ENCODE measurements at regions not wholly inside any gene's neighbourhood (a gene's known extent, or its start where the extent isn't known, plus 50 kb on each side); places are given as distances from the start of the nearest gene placed in this dataset.

DNA sequence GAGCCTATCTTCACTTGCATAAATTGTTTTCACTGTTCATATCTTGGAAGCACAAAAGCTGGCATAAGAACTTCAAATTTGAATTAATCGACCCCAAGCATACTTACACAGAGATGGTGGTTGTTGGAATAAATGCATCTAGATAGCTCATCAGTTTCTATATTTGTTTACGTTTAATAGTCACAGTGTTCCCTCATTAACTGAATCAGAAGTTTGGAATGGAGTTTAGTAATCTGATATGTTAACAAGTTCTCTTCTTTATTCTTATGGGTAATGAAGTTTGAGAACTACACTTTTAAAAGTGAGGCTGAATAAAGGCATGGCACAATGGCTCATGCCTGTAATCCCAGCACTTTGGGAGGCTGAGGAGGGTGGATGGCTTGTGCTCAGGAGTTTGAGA lies 886.7 kb upstream of the PCDH20 start:
- Mint-ChIP-seq H3K27me3 (ENCODE audit: unreplicated experiment) (no peaks in the 10 kb centered on the region), H3K4me3 (ENCODE audit: unreplicated experiment) (no peak overlapping the region), H3K9me3 (ENCODE audit: unreplicated experiment) (no peaks in the 10 kb centered on the region), H3K4me1 (ENCODE audit: unreplicated experiment) (peaks cover 4% of the 10 kb centered on the region), H3K27ac (ENCODE audit: unreplicated experiment) (no peak overlapping the region), H3K36me3 (ENCODE audit: unreplicated experiment) (no peaks in the 10 kb centered on the region)
- TF ChIP-seq CTCF (IDR thresholded peaks at IDR 0.05) = no peak
- DNase-seq (ENCODE audit: extremely low spot score, unreplicated experiment) = no peak

DNA sequence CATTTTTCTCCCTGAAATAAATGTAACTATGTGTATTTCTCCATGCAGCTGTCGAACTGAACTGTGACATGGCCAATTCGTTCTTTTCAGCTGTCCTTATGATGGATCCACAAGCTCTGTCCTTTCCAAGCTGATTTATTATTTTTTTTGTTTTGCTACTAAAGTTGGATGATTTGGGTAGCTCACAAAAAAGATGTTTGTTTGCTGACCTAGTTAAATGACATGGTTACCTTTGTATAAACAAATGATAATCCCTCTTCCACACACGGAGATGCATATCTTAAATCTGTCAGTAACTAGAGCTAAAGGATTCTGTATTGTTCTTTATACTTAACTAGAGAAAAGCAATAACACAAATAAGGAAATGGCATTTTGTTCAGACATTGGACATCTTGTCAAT lies 884.3 kb upstream of the PCDH20 start:
- DNase-seq (ENCODE audit: extremely low spot score, unreplicated experiment) = no peak
- Mint-ChIP-seq H3K4me1 (ENCODE audit: unreplicated experiment) (peaks cover 2% of the 10 kb centered on the region), H3K36me3 (ENCODE audit: unreplicated experiment) (no peaks in the 10 kb centered on the region), H3K9me3 (ENCODE audit: unreplicated experiment) (no peaks in the 10 kb centered on the region), H3K27ac (ENCODE audit: unreplicated experiment) (no peak overlapping the region), H3K4me3 (ENCODE audit: unreplicated experiment) (no peak overlapping the region), H3K27me3 (ENCODE audit: unreplicated experiment) (no peaks in the 10 kb centered on the region)
- no peak for TF ChIP-seq CTCF (IDR thresholded peaks at IDR 0.05)

DNA sequence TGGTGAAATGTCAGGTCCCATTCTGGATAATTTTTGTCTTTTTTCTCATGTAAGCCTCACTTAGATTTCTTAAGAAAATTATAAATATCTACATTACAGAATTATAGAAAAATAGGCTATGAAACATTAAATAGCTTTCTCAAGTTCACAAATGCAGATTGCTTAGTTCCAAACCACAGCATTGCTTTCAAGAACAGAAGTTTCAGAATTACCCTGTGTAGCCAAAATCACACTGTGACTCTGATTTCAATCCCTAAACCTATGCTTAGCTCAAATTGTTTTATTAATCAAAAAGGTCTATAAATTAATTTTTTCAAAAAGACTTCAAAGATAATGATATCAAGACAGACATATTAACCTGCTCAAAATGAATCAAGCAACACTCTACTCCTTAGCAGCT lies 881.2 kb upstream of the PCDH20 start:
- no peaks in the 10 kb centered on the region for H3K27me3 Mint-ChIP-seq (ENCODE audit: unreplicated experiment)
- peaks cover 4% of the 10 kb centered on the region for H3K4me1 Mint-ChIP-seq (ENCODE audit: unreplicated experiment)
- H3K36me3 Mint-ChIP-seq (ENCODE audit: unreplicated experiment) = no peaks in the 10 kb centered on the region
- H3K9me3 Mint-ChIP-seq (ENCODE audit: unreplicated experiment) = no peaks in the 10 kb centered on the region
- H3K27ac Mint-ChIP-seq (ENCODE audit: unreplicated experiment) = no peak overlapping the region
- DNase-seq (ENCODE audit: extremely low spot score, unreplicated experiment) = no peak
- no peak for TF ChIP-seq CTCF (IDR thresholded peaks at IDR 0.05)
- no peak overlapping the region for H3K4me3 Mint-ChIP-seq (ENCODE audit: unreplicated experiment)

DNA sequence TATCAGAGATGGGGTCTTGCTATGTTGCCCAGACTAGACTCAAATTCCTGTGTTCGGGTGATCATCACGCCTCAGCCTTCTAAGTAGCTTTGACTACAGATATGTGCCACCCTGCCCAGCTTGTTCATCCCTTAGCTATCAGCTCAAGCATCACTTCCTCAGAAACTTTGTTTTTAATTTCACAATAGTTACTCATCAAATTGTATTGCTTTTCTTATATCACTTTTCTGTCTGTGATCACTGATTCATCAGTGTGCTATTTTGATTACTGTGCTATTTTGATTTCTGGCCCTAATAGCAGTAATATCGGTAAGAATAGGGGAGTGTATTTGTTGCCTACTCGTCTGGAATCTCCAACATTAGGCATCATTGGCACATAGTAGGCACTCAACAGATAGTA lies 878.6 kb upstream of the PCDH20 start:
- H3K4me3 Mint-ChIP-seq (ENCODE audit: unreplicated experiment) = no peak overlapping the region
- no peak for DNase-seq (ENCODE audit: extremely low spot score, unreplicated experiment)
- TF ChIP-seq CTCF (IDR thresholded peaks at IDR 0.05) = no peak

GRCh38 chr13:62292714-62293480 lies 877.2 kb upstream of the PCDH20 start:
- H3K27me3 Mint-ChIP-seq (ENCODE audit: unreplicated experiment) = no peaks in the 10 kb centered on the region
- no peak for DNase-seq (ENCODE audit: extremely low spot score, unreplicated experiment)
- TF ChIP-seq CTCF (IDR thresholded peaks at IDR 0.05) = no peak
- H3K4me3 Mint-ChIP-seq (ENCODE audit: unreplicated experiment) = no peak overlapping the region
- peaks cover 4% of the 10 kb centered on the region for H3K4me1 Mint-ChIP-seq (ENCODE audit: unreplicated experiment)
- H3K36me3 Mint-ChIP-seq (ENCODE audit: unreplicated experiment) = no peaks in the 10 kb centered on the region
- H3K27ac Mint-ChIP-seq (ENCODE audit: unreplicated experiment) = no peak overlapping the region
- no peaks in the 10 kb centered on the region for H3K9me3 Mint-ChIP-seq (ENCODE audit: unreplicated experiment)

More for the DNA sequence above, 878.6 kb upstream of the PCDH20 start:
- Mint-ChIP-seq H3K27me3 (ENCODE audit: unreplicated experiment) (no peaks in the 10 kb centered on the region), H3K9me3 (ENCODE audit: unreplicated experiment) (no peaks in the 10 kb centered on the region), H3K36me3 (ENCODE audit: unreplicated experiment) (no peaks in the 10 kb centered on the region), H3K27ac (ENCODE audit: unreplicated experiment) (no peak overlapping the region), H3K4me1 (ENCODE audit: unreplicated experiment) (peaks cover 4% of the 10 kb centered on the region)
